HG03108 (cell line): ENCODE measurements at regions not wholly inside any gene's neighbourhood (a gene's known extent, or its start where the extent isn't known, plus 50 kb on each side); places are given as distances from the start of the nearest gene placed in this dataset.
"Not testable (repeated sequence)": the region's sequence is repeated elsewhere in the genome, so short reads cannot be mapped to it uniquely, and the experiment has no call there.

Experiments
- ATAC-seq: cut with Tn5 transposase; IDR thresholded peaks from one replicate; pipeline ENCODE4 v1.9.1; 2021; ENCODE audit warnings: moderate library complexity; ENCODE audit not compliant: unreplicated experiment

DNA sequence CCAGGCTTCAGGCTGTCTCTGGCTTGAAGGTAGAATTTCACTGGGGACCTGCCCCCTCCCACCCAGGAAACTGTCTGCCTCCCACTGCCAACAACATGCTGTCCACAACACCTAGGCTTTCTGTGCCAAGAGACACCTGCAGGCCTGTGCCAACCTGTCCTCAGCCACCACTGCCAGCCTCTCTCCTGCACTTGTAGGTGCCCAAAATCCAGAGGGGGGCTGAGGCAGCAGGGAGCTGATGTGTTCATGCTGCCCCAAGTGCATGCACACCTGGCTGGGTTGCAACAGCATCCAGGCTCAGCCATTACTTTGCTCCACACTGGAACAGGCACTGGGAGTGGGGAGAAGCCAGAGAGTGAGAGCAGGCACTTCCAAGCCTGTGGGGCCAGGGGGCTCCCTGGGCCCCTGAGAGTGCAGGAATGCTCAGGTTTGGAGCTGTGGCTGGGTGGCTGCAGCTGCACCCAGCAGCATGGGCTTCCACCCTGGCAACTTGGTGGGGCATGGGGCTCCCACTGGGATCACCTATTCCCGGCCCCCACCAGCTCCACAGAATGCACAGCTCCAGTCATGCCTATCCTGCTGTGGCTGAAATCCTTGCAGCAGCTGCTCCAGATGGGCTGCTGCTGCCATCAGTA lies 218.1 kb upstream of the OBI1 start:
- no peak for ATAC-seq

DNA sequence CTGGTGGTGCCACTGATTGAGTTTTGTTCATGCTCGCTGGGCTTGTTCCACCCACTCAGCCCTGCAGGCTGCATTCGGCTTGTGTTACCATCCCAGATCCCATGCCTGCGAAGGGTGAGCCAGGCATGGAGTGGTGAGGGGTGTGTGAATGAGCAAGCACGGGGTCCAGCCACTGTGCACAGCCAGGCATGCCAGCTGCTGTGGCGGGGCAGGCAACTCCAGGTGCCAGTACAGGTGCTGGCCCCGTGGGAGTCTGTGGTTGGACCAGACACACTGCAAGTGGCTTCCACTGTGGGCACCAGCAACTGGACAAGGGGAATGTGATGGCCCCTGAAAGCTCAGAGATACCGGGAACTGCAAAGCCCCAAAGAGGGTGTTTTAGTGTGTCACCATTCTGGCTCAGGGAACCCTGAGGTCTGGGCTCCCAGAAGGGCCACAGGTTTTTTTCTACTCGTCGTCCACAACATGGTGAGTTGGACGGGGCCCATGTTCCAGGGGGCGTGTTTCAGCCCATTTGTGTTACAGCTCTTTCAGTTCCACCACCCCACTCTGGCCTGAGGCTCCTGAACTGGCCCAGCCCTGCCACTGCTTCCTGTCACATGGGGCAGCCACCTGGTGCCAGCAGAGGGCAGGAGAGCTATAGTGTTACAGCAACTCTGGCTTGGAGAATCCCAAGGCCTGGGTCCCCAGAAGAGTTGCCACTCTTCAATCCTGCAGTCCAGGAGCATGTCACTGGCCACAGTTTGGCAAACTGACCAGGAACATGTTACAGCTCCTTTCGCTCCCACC lies 217.0 kb upstream of the OBI1 start:
- no peak for ATAC-seq

DNA sequence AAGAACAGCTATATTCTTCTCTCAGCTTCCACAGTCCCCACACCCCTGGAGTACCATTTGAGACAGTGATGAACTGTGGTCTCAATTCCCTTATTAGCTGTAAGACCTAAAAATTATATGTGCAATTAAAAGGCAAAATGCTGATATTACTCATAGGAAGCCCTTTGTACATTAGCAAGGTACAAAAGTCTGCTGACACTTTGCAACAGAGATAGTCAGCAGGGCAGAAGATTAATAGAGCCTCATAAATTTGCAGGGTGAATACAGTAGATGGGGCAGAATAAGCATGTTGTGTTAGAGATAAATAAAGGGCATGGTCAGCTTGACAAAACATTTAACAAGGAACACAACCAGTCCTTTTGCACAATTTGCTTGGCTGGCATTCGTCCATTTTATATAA lies 210.0 kb upstream of the OBI1 start:
- no peak for ATAC-seq

DNA sequence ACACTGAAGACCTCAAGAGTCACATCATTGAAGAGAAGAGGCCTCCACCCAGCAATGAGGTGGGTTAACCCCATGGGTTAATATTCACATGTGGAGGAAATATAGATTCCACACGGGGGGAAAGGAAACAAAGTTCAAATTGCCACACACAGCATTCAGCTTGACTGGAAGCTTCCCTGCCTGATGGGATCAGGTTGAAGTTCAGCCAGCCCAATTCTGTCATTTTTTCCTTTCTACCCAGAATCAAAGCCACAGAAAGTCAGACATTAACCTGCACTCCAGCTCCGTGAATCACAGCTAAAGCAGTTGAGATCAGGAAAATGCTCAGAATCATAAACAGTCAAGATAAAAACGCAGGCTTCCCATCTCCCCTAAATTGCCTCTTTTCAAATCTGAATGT lies 208.7 kb upstream of the OBI1 start:
- no peak for ATAC-seq

DNA sequence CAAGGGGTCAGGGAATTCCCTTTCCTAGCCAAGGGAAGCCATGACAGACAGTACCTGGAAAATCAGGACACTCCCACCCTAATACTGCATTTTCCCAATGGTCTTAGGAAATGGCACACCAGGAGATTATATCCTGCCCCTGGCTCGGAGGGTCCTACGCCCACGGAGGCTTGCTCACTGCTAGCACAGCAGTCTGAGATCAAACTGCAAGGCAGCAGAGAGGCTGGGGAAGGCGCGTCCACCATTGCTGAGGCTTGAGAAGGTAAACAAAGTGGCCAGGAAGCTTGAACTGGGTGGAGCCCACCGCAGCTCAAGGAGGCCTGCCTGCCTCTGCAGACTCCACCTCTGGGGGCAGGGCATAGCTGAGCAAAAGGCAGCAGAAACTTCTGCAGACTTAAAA lies 207.1 kb upstream of the OBI1 start:
- not testable (repeated sequence) for ATAC-seq

DNA sequence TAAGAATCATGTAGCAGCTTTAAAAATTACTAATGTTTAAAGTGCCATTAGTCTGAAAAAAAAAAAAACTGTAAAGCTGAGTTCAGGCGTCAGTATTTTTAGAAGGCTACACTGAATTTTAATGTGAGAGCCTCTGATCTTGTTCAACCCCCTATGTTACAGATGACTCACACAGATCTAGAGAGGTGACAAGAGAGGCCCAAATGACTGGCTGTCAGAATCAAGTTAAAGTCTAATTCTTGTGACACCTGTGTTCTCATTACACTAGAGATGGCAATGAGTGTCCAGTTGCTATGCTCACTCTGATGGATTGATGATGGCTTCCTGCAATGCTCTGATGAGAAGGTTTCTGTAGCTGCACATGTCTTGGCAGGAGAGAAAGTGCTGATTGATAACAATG lies 203.5 kb upstream of the OBI1 start:
- no peak for ATAC-seq

DNA sequence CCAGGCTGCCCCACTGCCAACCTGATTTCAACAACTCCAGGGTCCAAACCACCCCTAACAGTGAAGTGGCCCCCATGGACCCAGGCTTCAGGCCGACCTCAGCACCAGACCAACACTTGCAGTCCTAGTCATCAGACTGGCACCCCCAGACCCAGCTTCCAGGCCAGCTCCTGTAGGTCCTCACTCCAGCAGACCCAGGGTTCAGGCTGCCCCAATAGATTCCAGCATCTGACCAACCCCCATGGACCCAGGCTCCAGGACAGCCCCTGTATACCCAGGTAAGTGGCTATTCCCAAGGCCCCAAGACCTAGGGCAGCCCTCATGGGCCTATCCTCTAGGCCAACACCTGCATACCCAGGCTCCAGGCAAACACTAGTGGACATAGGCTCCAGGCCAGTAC lies 193.8 kb upstream of the OBI1 start:
- ATAC-seq: no peak

DNA sequence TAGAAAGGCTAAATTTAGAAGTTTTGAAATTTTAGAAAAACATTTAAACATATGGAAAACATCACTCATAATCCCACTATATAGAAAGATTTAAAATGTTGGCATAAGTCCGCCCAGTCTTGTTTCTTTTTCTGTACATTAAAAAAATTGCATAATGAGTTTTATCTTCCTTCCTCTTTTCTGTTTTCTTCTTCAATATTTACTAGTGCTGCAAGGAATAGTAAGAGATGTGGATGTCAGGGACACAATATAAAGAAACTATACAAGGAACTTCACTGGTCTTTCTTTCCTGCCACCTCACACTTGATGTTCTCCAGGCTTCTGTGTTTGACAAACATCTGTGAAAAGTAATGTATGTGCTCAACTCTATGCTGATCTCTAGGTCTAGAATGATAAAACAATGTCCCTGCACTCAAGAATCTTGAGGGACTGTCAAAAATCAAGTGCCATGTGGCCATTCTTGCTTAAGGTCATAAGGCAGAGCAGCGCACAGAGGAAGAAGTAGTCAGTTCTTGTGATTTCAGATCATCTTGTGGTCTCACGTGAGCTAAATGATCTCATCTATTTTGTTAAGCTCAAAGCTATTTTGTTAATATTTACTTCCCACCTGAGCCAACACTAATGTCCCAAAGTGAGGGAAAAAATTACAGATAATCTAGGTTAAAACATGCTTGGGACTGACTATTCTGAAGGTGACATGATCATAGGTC lies 186.9 kb upstream of the OBI1 start:
- no peak for ATAC-seq

DNA sequence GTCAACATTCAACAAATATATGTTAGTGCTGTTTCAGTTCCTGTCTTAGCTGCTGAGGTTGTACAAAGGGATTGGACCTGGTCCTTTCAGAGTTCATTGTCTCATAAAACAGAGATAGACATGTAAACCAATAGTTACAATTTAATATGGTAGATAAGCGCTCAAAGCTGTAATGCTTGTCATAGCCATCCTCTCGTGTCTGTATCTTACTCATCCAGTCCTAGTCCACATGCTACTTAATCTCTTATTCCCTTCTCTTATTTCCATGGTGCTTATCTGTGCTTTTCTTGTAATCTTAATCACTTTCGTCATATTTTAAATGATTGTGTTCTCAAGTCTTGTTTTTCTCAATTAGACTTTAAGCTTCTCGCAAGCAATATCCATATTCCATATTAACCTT lies 185.2 kb upstream of the OBI1 start:
- no peak for ATAC-seq

DNA sequence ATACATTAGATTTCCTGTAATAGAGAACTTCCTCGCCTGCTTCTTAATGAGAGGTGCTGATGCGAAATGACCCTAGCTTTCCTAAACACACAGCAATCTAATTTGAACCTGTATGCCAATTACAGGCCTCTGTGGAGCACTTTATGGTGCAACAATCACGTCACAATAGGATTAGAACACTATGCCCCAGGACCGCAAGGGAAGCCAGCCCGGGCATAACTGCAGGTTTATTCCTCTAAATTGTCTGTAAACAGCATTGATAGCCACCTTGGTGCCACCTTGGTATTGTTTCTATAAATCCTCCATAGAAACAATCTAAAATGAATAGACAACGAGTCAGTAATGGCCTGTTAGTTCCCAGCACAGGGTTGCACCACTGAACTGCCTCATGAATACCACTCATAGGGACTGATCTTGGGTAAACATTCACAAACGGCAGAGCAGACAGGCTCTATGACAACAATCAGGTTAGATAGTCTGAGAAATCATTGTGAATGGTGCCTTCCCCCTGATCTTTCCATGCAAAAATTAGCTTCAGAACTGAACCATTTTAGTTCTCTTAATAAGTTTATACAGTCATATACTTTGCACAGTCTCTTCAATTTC lies 182.5 kb upstream of the OBI1 start:
- no peak for ATAC-seq

DNA sequence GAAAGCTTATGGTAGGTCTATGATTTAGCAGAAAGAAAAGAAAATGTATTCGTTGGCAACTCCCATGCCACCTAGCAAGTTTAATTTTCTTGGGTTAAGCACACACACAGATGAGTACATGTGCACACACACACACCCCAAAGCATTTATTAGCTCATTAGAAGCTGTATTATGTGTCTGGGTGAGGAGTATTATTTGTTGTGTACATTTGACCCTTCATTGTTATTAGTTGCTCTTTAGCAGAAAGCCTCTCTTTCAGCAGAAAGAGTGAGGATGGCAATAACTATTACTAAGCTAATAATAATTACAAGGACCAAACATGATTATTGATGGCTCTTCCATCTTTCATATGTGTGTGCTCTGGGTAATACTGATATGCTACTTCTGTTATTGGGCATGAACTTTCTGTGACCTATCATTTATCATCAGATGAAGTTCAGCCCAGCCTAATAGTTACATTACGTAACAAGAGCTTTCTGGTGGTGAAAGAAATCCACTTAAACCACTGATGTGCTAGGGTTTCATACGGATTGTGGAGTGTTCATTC lies 177.4 kb upstream of the OBI1 start:
- ATAC-seq: no peak

DNA sequence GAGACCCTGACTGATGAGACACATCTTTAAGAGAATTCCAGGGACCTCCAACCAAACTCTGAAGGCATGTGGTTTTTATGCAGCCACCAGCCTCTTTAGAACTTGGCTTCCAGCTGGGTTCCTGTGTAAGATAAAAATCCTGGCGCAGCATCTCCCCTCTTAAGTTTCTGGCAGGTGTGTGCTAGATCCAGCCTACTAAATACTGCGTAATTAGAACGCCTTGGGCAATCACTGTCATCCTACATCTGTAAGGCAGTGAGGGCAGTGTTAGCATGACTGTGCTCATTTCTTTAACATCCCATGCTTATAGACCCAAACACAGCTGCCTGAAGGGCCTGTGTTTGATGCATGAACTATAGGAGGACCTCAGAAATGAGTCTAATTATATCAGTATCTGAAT lies 173.5 kb upstream of the OBI1 start:
- ATAC-seq: no peak

DNA sequence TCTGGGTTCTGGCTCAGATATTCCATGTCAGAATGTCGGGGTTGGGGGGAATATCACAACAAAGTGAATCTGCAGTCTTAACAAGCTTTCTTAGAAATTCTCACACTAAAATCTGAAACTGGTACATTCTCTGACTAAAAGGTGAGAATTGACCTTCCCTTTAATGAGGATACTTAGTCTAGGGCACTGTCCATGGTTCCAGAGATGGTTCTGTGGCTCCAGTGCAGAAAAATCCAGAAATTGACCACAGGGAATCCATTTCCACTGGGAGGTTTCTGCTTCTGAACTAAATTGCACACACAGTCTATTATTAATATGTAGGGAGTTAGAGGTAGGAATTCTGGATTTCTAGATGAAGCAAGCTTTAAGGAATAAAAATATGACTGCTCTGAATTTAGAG lies 171.6 kb upstream of the OBI1 start:
- no peak for ATAC-seq

DNA sequence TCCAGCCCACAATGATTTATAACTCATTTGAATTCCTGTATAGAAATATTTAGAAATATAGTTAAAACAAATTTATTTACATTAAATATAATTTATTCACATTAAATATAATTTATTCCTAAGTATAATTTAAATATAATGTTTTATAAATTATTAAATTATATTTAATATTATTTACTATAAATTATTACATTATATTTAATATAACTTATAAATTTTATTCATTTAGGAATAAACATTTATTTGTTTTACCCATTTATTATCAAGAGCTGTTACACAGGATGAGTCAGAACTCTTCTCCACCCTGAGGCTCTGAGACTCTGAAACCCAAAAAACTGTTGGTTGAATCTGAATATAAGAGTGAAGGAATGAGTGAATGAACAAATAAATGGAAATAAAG lies 170.9 kb upstream of the OBI1 start:
- ATAC-seq: no peak

DNA sequence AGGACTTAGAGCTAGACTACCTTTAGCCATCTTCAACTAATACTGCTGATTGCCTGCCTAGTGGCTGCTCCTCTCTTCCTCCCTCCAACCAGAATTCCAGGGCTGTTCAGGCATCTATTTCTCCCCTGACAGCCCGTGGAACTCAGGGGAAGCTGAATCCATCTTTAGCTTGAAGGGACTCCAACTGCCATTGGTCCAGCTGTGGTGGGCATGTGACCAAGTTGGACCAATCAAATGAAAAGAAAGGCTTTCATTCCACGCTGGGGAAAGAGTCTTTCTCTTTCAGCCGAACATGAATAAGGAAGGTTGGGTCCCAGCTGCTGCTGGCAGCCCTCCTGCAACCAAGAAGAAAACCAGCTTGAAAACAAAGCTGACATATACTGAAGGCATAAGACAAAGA lies 168.5 kb upstream of the OBI1 start:
- no peak for ATAC-seq

DNA sequence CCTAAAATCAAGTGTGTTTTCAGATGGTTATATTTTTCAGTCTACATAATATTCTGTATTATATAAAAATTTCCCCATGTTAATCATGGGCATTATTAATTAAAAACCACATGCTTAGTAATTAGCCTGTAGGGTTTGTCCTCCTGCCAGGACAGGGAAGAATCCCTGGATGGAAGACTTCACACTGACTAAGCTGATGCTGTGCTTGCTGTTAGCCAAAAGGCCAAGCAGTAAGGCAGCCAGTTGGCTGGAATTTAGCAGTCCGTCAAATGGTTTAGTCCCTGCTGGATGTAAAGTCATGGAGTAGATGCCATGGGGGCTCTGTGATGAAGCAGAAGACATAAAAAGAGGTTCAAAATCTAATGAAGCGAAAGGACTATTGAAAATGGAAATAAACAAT lies 168.0 kb upstream of the OBI1 start:
- ATAC-seq: no peak

DNA sequence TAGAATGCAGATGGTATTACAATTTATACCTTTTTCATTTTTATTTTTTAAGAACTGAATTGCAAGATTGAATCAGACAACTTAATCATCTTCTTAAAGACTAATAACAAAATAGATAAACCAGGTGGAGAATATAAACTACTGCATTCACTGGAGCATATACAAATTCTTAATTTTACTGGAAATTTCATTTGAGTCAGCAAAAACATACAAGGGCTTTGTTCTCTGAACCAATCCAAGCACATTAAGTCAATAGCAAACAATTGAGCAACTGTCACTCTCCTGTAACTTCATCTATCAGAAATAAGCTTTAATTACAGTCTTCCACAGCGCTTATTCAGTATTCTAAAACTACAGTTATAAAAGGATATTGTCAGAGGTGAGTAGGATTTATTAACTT lies 167.4 kb upstream of the OBI1 start:
- ATAC-seq: no peak

DNA sequence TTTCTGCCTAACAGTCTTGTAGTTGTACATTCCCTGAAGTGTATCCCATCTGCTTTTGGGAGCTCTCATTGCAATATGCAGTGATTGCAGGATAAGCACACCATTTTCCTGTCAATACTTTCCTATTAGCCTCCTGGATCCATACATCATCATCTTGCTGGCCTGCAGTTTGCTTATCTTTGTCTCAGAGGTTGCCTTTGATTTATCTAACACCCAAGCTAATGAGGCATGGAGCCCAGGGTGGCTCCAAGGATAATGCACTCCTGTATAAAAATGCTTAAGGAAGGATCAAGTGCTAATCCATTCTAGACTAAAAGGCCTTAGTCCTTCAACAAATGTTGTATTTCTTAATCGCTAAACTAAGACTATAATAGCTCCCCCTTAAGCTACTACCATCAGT lies 161.6 kb upstream of the OBI1 start:
- no peak for ATAC-seq

DNA sequence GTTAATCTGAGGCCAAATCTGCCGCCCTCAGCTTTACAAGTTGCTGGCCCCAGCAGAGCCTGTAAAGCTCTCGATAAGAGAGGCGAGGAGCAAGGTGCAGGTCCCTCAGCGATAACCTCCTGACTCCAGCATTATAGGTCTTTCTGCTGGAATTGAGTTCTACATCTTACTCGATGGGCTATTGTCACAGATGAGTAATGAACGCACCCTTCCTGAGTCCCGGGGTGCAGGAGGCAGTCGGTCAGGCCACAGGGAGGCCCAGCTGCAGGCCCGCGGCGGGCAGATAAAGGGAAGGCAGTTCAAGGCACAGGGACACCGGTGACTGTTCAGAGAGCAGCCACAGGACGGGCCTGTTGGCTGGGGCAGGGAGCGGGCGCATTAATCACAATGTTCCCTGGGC lies 157.6 kb upstream of the OBI1 start:
- no peak for ATAC-seq

DNA sequence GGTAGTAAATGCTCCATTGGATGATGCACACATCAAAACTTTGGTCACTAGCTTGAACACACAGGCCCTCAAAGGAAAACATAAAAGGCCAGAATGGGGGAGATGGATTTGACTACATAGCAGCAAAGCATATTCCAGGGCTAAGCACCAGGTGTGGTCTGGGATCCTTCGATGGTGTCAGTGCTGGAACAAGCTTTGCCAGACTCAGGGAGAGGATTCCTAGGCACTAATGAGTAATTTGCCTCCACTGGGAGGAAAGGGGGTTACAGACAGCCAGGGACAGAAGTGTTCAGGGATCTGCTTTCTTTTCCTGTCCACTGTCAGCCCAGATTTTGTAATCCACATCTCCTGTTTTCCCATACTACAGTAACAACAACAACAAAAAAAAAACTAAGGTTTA lies 157.2 kb upstream of the OBI1 start:
- ATAC-seq: no peak

DNA sequence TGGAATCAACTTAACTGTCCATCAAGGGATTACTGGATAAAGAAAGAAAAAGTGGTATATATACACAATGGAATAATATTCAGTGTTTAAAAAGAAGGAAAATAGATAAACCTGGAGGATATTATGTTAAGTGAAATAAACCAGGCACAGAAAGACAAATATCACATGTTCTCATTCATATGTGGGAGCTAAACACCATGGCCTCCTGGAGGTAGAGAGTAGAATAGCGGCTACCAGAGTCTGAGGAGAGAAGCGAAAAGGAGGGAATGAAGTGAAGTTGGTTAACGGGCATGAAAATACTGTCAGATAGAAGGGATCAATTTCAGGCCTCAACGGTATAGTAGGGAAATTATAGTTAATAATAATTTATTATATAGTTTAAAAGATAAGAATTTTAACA lies 147.5 kb upstream of the OBI1 start:
- ATAC-seq: no peak

DNA sequence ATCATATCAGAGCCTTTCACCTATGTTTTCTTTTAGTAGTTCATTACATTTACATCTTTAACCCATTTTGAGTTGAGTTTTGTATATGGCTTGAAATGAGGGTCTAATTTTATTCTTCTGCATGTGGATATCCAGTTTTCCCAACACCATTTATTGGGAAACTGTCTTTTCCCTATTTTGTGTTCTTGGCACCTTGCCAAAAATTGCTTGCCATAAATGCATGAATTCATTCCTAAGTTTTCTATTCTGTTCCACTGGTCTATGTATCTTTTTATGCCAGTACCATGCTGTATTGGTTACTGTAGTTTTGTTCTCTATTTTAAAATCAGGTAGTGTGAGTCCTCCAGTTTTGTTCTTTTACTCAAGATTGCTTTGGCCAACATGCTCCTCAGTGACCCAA lies 144.0 kb upstream of the OBI1 start:
- no peak for ATAC-seq
